ENCODE measurements at regions not wholly inside any gene's neighbourhood (a gene's known extent, or its start where the extent isn't known, plus 50 kb on each side); places are given as distances from the start of the nearest gene placed in this dataset.

DNA sequence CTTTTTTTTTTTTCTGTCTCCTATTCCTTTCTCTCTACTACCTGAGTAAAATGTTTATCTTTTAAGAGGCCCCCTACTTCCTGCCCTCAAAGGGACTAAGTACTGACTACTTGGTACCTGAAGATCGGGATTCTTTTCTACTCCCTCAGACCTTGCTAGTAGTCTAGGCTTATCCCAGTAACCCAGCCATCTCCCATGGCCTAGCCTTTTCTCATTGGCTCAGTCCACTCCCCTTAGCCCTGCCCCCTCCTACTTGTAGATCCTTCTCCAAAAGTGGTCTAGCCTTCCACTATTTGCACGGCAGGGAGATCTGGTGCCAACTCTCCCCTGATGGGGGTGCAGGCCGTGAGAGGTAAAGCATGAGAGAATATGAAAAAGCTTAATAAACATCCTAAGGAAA is 133.7 kb downstream of the RCN1 start:
- CTCF ChIA-PET = interaction anchor here (1.0 kb wide), 1 partner anchor 11 kb away, joined by 3 read pairs; no protein-coding TSS in a partner anchor
- TF ChIP-seq NFE2L2 (conservative IDR thresholded peaks at IDR 0.05; ENCODE audit: low read length) = no peak
- TF ChIP-seq FOSB (CRISPR knock-in tag; IDR thresholded peaks at IDR 0.05) = no peak
- no peak for TF ChIP-seq HOXB5 (CRISPR knock-in tag; IDR thresholded peaks at IDR 0.05)
- no peak for TF ChIP-seq SMC3 (IDR thresholded peaks at IDR 0.05)
- TF ChIP-seq GATA3 (IDR thresholded peaks at IDR 0.05; ENCODE audit: borderline replicate concordance) = no peak
- TF ChIP-seq RNF2 (IDR thresholded peaks at IDR 0.05; ENCODE audit: borderline replicate concordance, low read depth) = no peak
- TF ChIP-seq JUN (IDR thresholded peaks at IDR 0.05) = no peak
- TF ChIP-seq, protein P1, sequence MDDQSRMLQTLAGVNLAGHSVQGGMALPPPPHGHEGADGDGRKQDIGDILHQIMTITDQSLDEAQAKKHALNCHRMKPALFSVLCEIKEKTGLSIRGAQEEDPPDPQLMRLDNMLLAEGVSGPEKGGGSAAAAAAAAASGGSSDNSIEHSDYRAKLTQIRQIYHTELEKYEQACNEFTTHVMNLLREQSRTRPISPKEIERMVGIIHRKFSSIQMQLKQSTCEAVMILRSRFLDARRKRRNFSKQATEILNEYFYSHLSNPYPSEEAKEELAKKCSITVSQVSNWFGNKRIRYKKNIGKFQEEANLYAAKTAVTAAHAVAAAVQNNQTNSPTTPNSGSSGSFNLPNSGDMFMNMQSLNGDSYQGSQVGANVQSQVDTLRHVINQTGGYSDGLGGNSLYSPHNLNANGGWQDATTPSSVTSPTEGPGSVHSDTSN (IDR thresholded peaks at IDR 0.05) = no peak
- TF ChIP-seq CEBPB (IDR thresholded peaks at IDR 0.05) = no peak
- TF ChIP-seq, protein P2, sequence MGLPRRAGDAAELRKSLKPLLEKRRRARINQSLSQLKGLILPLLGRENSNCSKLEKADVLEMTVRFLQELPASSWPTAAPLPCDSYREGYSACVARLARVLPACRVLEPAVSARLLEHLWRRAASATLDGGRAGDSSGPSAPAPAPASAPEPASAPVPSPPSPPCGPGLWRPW (IDR thresholded peaks at IDR 0.05) = no peak
- TF ChIP-seq KDM5A (IDR thresholded peaks at IDR 0.05) = no peak
- TF ChIP-seq ZFP36 (IDR thresholded peaks at IDR 0.05; ENCODE audit: borderline replicate concordance, partially characterized antibody) = no peak
- no peak for TF ChIP-seq JUNB (IDR thresholded peaks at IDR 0.05)
- no peak for TF ChIP-seq MYC (IDR thresholded peaks at IDR 0.05; ENCODE audit: borderline replicate concordance, low read length)
- TF ChIP-seq, protein P3, sequence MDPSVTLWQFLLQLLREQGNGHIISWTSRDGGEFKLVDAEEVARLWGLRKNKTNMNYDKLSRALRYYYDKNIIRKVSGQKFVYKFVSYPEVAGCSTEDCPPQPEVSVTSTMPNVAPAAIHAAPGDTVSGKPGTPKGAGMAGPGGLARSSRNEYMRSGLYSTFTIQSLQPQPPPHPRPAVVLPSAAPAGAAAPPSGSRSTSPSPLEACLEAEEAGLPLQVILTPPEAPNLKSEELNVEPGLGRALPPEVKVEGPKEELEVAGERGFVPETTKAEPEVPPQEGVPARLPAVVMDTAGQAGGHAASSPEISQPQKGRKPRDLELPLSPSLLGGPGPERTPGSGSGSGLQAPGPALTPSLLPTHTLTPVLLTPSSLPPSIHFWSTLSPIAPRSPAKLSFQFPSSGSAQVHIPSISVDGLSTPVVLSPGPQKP (IDR thresholded peaks at IDR 0.05; ENCODE audit: low read depth, low read length) = no peak
- Histone ChIP-seq H3K27ac (no peak overlapping the region), H3K4me1 (no peaks in the 10 kb centered on the region), H3K4me3 (no peak overlapping the region), H3K4me2 (no peak overlapping the region), H3K9me3 (no peaks in the 10 kb centered on the region)
- 47% methylated on average over 3 of the region's 3 CpGs for WGBS (ENCODE audit: missing lambda C conversion rate)
- DNase-seq (ENCODE audit: low read depth in 1 of 2, low spot score in 1 of 2) (no peak), ATAC-seq (no peak), FAIRE-seq (no peak)
- POLR2A ChIA-PET = no interaction called here

DNA sequence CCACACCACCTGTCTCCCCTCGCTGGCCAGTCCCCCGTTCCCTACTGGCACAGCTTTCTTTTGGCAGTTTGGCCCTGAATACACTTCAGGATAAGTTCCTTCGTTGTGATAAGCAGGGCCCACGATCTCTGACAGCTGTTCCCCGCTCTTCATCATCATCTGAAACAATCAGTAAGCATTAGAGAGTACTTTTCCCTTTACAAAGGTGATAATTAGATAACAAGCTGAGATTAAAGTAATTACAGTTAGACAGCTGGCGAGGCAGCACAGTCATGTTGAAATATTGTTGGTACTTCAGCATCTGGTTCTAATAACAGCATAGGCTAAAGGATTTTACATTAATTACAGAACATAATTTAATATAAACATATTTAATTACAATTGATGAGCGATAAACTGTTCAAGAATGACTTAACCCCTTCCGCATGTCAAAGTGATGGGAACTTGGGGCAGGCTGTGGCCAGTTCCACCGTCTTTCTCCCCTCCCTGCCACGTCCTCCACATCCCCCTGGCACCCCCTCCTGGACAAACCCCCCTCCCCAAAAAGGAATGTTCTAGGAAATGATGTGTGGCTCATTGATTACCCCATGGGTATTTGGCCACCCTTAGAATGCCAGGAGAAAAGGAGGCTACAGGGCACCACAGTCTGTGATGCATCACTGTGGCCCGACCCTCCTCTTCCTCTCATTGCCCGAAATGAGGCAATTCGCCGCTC is 134.9 kb downstream of the RCN1 start:
- Histone ChIP-seq H3K9me3 (no peaks in the 10 kb centered on the region), H3K4me2 (no peak overlapping the region), H3K4me1 (no peaks in the 10 kb centered on the region), H3K27ac (no peak overlapping the region), H3K4me3 (no peak overlapping the region)
- CTCF ChIA-PET = no interaction called here
- DNase-seq (ENCODE audit: low read depth in 1 of 2, low spot score in 1 of 2) = no peak
- ATAC-seq = no peak
- 58% methylated on average over 14 of the region's 14 CpGs for WGBS (ENCODE audit: missing lambda C conversion rate)
- no peak for FAIRE-seq
- no peak for TF ChIP-seq POLR2A (IDR thresholded peaks at IDR 0.05; ENCODE audit: low read length)
- TF ChIP-seq TFCP2L1 (CRISPR knock-in tag; IDR thresholded peaks at IDR 0.05) = no peak
- no peak for TF ChIP-seq BHLHE40 (IDR thresholded peaks at IDR 0.05; ENCODE audit: low read depth, low read length)
- no peak for TF ChIP-seq EHMT2 (IDR thresholded peaks at IDR 0.05; ENCODE audit: low read depth)
- TF ChIP-seq EHF (CRISPR knock-in tag; IDR thresholded peaks at IDR 0.05) = no peak
- no peak for TF ChIP-seq HOXB13 (CRISPR knock-in tag; IDR thresholded peaks at IDR 0.05; ENCODE audit: low read depth)
- TF ChIP-seq, protein P1 (IDR thresholded peaks at IDR 0.05) = no peak
- no peak for TF ChIP-seq CHD2 (IDR thresholded peaks at IDR 0.05; ENCODE audit: low read length, partially characterized antibody)
- POLR2A ChIA-PET = no interaction called here

DNA sequence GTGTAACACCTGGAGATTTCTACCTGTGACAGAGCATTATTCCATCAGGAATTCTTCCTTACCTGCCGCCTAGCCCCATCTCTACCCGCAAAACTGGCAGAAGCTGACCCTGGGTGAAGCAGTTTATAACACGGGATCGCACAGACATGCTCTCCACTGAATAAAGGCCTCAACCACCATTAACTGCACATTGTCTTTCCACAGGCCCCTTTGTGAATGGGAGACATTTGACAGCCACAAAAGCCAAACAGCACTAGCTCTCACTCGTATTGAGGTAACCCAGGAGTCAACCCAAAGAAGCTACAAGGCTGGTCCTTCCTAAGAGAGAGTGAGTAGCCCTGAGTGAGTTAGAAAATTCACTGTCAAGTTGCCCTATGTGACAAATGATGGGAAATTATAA is 135.6 kb downstream of the RCN1 start:
- H3K4me1 ChIP-seq = no peaks in the 10 kb centered on the region
- no peak for FAIRE-seq
- 61% methylated on average over 5 of the region's 5 CpGs for WGBS (ENCODE audit: missing lambda C conversion rate)
- H3K4me3 ChIP-seq = no peak overlapping the region
- ChIA-PET POLR2A (no interaction called here), CTCF (no interaction called here)
- no peak overlapping the region for H3K4me2 ChIP-seq
- H3K27ac ChIP-seq = no peak overlapping the region
- no peaks in the 10 kb centered on the region for H3K9me3 ChIP-seq
- no peak for ATAC-seq
- TF ChIP-seq NPAS2 (CRISPR knock-in tag; IDR thresholded peaks at IDR 0.05; ENCODE audit: borderline replicate concordance) (no peak), RAD21 (conservative IDR thresholded peaks at IDR 0.05 in 1 of 2, IDR thresholded peaks at IDR 0.05 in 1 of 2) (no peak)
- DNase-seq (ENCODE audit: low read depth in 1 of 2, low spot score in 1 of 2) = no peak

All from A549 (cell line).